ENCODE measurements at regions not wholly inside any gene's neighbourhood (a gene's known extent, or its start where the extent isn't known, plus 50 kb on each side); places are given as distances from the start of the nearest gene placed in this dataset.

DNA sequence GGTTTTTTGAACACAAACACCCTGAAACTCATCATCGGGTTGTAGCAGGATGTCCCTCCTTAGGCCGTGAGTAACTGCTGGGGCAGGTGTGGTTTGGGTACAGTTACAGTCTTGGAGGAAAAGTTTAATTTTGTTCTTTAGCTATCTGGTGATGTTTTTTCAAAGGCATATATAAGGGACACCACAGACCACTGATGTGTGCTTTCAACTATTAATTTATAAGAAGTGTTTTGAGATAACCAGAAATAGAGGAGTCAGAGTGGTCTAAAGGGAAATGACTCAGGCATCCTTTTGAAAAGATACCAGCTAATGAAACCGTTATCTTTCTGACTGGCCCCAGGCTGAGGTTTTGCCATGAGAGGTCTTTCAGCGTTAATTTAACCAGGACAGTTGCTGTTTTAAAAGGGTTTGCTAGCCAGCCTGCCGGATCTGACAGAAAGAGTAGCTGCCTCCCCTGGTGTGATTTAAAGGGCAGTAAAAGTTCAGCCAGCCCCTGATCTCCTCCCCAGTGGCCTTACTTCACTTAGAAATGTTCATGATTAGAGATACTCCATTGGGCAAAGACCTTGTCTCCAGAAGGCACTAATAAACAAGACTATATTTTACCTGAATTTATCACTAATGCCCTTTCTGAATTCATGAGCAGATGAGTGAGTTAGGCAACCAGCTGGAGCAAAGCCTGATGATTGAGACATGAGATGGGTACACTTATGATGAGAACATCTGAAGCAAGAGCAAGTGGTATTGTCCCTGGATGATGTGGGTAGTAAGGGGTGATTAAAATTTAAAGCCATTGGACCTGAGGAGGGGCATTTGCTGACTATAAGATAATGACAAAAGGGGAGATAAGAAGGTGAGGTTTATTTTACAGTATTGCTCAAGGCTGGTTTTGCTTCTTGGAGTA, 482.5 kb upstream of the TBL1XR1 start:
- Histone ChIP-seq H3K9me3 (no peaks in the 10 kb centered on the region), H3K27me3 (no peaks in the 10 kb centered on the region), H3K27ac (no peak overlapping the region), H3K4me1 (peaks cover 0 to 28% (median 20%) of the 10 kb centered on the region in 4 donors), H3K4me3 (no peak overlapping the region), H3K36me3 (no peaks in the 10 kb centered on the region)
- TF ChIP-seq, protein P1, sequence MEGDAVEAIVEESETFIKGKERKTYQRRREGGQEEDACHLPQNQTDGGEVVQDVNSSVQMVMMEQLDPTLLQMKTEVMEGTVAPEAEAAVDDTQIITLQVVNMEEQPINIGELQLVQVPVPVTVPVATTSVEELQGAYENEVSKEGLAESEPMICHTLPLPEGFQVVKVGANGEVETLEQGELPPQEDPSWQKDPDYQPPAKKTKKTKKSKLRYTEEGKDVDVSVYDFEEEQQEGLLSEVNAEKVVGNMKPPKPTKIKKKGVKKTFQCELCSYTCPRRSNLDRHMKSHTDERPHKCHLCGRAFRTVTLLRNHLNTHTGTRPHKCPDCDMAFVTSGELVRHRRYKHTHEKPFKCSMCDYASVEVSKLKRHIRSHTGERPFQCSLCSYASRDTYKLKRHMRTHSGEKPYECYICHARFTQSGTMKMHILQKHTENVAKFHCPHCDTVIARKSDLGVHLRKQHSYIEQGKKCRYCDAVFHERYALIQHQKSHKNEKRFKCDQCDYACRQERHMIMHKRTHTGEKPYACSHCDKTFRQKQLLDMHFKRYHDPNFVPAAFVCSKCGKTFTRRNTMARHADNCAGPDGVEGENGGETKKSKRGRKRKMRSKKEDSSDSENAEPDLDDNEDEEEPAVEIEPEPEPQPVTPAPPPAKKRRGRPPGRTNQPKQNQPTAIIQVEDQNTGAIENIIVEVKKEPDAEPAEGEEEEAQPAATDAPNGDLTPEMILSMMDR (IDR thresholded peaks at IDR 0.05) = no peak
- TF ChIP-seq POLR2AphosphoS5 (IDR thresholded peaks at IDR 0.05) (no peak), POLR2A (IDR thresholded peaks at IDR 0.05) (no peak), EP300 (IDR thresholded peaks at IDR 0.05) (no peak)
- no peak for DNase-seq
- WGBS, 2 donors = 50 to 82% methylated on average over 5 of the region's 5 CpGs
- intact Hi-C loops (cut with DNase I) = no loop called here

DNA sequence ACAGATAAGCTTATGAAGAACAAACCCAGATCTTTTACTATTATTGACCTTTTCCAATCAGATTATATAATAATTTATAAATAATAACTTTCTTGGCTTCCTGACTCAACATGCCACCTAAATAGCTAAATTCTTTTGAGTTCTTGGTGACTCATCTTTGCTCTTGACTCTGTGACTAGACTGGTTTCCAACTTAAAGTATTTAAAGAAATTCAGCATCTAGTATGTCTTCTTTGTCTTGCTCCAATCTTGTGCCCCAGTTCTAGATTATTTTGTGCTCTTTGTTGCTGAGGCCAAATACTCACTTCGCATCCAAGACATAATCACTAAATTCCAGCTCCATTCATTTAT, 483.2 kb upstream of the TBL1XR1 start:
- no peaks in the 10 kb centered on the region for H3K36me3 ChIP-seq
- H3K4me3 ChIP-seq = no peak overlapping the region
- intact Hi-C loops (cut with DNase I) = no loop called here
- H3K27me3 ChIP-seq = no peaks in the 10 kb centered on the region
- no peak overlapping the region for H3K27ac ChIP-seq
- WGBS, 2 donors = 94 to 99% methylated on average over 1 of the region's 1 CpG
- peaks cover 0 to 28% (median 20%) of the 10 kb centered on the region in 4 donors for H3K4me1 ChIP-seq
- no peak for DNase-seq
- TF ChIP-seq, protein P1 (IDR thresholded peaks at IDR 0.05) = no peak
- TF ChIP-seq POLR2A (IDR thresholded peaks at IDR 0.05) = no peak
- TF ChIP-seq POLR2AphosphoS5 (IDR thresholded peaks at IDR 0.05) = no peak
- TF ChIP-seq EP300 (IDR thresholded peaks at IDR 0.05) = no peak
- H3K9me3 ChIP-seq = no peaks in the 10 kb centered on the region

DNA sequence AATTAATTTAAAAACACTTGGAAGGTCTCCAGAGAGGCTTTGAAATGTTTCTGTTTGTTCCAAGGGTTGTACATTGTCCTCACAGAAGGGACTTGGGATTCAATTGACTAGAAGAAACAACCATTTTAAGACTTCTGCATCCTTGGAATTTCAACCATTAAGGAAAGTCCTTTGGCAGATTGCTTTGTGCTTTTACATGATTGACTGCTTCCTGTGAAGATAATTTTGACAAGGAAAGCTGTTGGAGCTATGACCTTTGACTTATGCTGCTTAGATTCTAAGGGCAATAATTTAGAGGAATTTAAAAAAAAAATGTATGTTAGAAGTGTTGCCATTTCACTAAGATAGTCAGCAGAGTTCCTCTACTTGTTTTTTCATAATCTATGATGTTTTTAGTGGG, 483.9 kb upstream of the TBL1XR1 start:
- intact Hi-C loops (cut with DNase I) = no loop called here
- Histone ChIP-seq H3K36me3 (no peaks in the 10 kb centered on the region), H3K4me1 (peaks cover 0 to 27% (median 19%) of the 10 kb centered on the region in 4 donors), H3K4me3 (no peak overlapping the region), H3K9me3 (no peaks in the 10 kb centered on the region), H3K27ac (no peak overlapping the region), H3K27me3 (no peaks in the 10 kb centered on the region)
- TF ChIP-seq POLR2A (IDR thresholded peaks at IDR 0.05) = no peak
- no peak for TF ChIP-seq EP300 (IDR thresholded peaks at IDR 0.05)
- no peak for TF ChIP-seq POLR2AphosphoS5 (IDR thresholded peaks at IDR 0.05)
- TF ChIP-seq, protein P1 (IDR thresholded peaks at IDR 0.05) = no peak
- DNase-seq = no peak

DNA sequence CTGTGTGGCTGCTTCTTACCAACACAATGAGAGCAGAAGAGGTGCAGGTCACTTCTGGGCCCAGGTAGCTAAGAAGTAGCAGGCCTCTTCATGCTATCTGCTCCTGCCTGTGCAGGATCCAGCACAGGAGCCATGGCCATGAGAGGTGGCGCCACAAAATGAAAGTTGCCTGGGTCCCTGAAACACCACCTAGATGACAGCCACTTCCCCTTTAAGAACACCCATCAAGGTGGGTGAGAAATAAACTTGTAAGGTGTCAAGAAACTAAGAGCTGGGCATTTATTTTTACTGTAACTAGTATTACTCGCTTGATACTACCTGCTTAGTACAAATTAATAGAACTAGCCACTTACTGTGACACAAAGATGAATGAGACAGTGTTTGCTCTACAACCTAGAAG, 484.6 kb upstream of the TBL1XR1 start:
- no peaks in the 10 kb centered on the region for H3K36me3 ChIP-seq
- H3K9me3 ChIP-seq = no peaks in the 10 kb centered on the region
- no peak overlapping the region for H3K27ac ChIP-seq
- TF ChIP-seq POLR2A (IDR thresholded peaks at IDR 0.05) = no peak
- TF ChIP-seq EP300 (IDR thresholded peaks at IDR 0.05) = no peak
- TF ChIP-seq, protein P1 (IDR thresholded peaks at IDR 0.05) = no peak
- TF ChIP-seq POLR2AphosphoS5 (IDR thresholded peaks at IDR 0.05) = no peak
- intact Hi-C loops (cut with DNase I) = no loop called here
- DNase-seq = no peak
- H3K4me1 ChIP-seq = peaks cover 0 to 21% (median 15%) of the 10 kb centered on the region in 4 donors
- 42 to 75% methylated on average over 2 of the region's 2 CpGs for WGBS, 2 donors
- no peaks in the 10 kb centered on the region for H3K27me3 ChIP-seq
- no peak overlapping the region for H3K4me3 ChIP-seq
